ENCODE measurements at regions not wholly inside any gene's neighbourhood (a gene's known extent, or its start where the extent isn't known, plus 50 kb on each side); places are given as distances from the start of the nearest gene placed in this dataset.

GRCh38 chr6:169935861-169936260, 184.4 kb downstream of the ERMARD start:
- no peak overlapping the region for H3K4me3 ChIP-seq (ENCODE audit: low read length)
- no peaks in the 10 kb centered on the region for H3K27me3 ChIP-seq (ENCODE audit: insufficient read depth, low read length)
- no peaks in the 10 kb centered on the region for H3K4me1 ChIP-seq (ENCODE audit: insufficient read depth, low read length)
- no peaks in the 10 kb centered on the region for H3K9me3 ChIP-seq (ENCODE audit: low read depth, low read length)

- H3K27me3 ChIP-seq (ENCODE audit: insufficient read depth, low read length): no peaks in the 10 kb centered on the region
- no peaks in the 10 kb centered on the region for H3K9me3 ChIP-seq (ENCODE audit: low read depth, low read length)
- no peak overlapping the region for H3K4me3 ChIP-seq (ENCODE audit: low read length)
- H3K4me1 ChIP-seq (ENCODE audit: insufficient read depth, low read length): no peaks in the 10 kb centered on the region
Observed at GRCh38 chr6:169935348-169935718, 183.9 kb downstream of the ERMARD start.

- Histone ChIP-seq H3K9me3 (ENCODE audit: low read depth, low read length) (no peaks in the 10 kb centered on the region), H3K4me1 (ENCODE audit: insufficient read depth, low read length) (no peaks in the 10 kb centered on the region), H3K4me3 (ENCODE audit: low read length) (no peak overlapping the region), H3K27me3 (ENCODE audit: insufficient read depth, low read length) (no peaks in the 10 kb centered on the region)
Observed at GRCh38 chr6:169934699-169935347, 183.4 kb downstream of the ERMARD start.

GRCh38 chr6:169933839-169934698, 182.6 kb downstream of the ERMARD start:
- no peaks in the 10 kb centered on the region for H3K4me1 ChIP-seq (ENCODE audit: insufficient read depth, low read length)
- H3K9me3 ChIP-seq (ENCODE audit: low read depth, low read length): no peaks in the 10 kb centered on the region
- no peak overlapping the region for H3K4me3 ChIP-seq (ENCODE audit: low read length)
- no peaks in the 10 kb centered on the region for H3K27me3 ChIP-seq (ENCODE audit: insufficient read depth, low read length)

- H3K9me3 ChIP-seq (ENCODE audit: low read depth, low read length): no peaks in the 10 kb centered on the region
- no peaks in the 10 kb centered on the region for H3K4me1 ChIP-seq (ENCODE audit: insufficient read depth, low read length)
- no peaks in the 10 kb centered on the region for H3K27me3 ChIP-seq (ENCODE audit: insufficient read depth, low read length)
- H3K4me3 ChIP-seq (ENCODE audit: low read length): no peak overlapping the region
Observed at GRCh38 chr6:169933251-169933821, 181.9 kb downstream of the ERMARD start.

GRCh38 chr6:169932491-169932890, 181.1 kb downstream of the ERMARD start:
- no peaks in the 10 kb centered on the region for H3K4me1 ChIP-seq (ENCODE audit: insufficient read depth, low read length)
- no peak overlapping the region for H3K4me3 ChIP-seq (ENCODE audit: low read length)
- no peaks in the 10 kb centered on the region for H3K27me3 ChIP-seq (ENCODE audit: insufficient read depth, low read length)
- H3K9me3 ChIP-seq (ENCODE audit: low read depth, low read length): no peaks in the 10 kb centered on the region

GRCh38 chr6:169931261-169931660, 179.8 kb downstream of the ERMARD start:
- Histone ChIP-seq H3K4me1 (ENCODE audit: insufficient read depth, low read length) (no peaks in the 10 kb centered on the region), H3K9me3 (ENCODE audit: low read depth, low read length) (no peaks in the 10 kb centered on the region), H3K27me3 (ENCODE audit: insufficient read depth, low read length) (no peaks in the 10 kb centered on the region), H3K4me3 (ENCODE audit: low read length) (no peak overlapping the region)

- H3K9me3 ChIP-seq (ENCODE audit: low read depth, low read length): no peaks in the 10 kb centered on the region
- no peak overlapping the region for H3K4me3 ChIP-seq (ENCODE audit: low read length)
- H3K4me1 ChIP-seq (ENCODE audit: insufficient read depth, low read length): no peaks in the 10 kb centered on the region
- no peaks in the 10 kb centered on the region for H3K27me3 ChIP-seq (ENCODE audit: insufficient read depth, low read length)
Observed at GRCh38 chr6:169930799-169931198, 179.4 kb downstream of the ERMARD start.

- Histone ChIP-seq H3K4me1 (ENCODE audit: insufficient read depth, low read length) (no peaks in the 10 kb centered on the region), H3K4me3 (ENCODE audit: low read length) (no peak overlapping the region), H3K27me3 (ENCODE audit: insufficient read depth, low read length) (no peaks in the 10 kb centered on the region), H3K9me3 (ENCODE audit: low read depth, low read length) (no peaks in the 10 kb centered on the region)
Observed at GRCh38 chr6:169927711-169928110, 176.3 kb downstream of the ERMARD start.

- Histone ChIP-seq H3K4me1 (ENCODE audit: insufficient read depth, low read length) (no peaks in the 10 kb centered on the region), H3K9me3 (ENCODE audit: low read depth, low read length) (no peaks in the 10 kb centered on the region), H3K4me3 (ENCODE audit: low read length) (no peak overlapping the region), H3K27me3 (ENCODE audit: insufficient read depth, low read length) (no peaks in the 10 kb centered on the region)
Observed at GRCh38 chr6:169926617-169927417, 175.4 kb downstream of the ERMARD start.

- Histone ChIP-seq H3K27me3 (ENCODE audit: insufficient read depth, low read length) (no peaks in the 10 kb centered on the region), H3K4me3 (ENCODE audit: low read length) (no peak overlapping the region), H3K9me3 (ENCODE audit: low read depth, low read length) (no peaks in the 10 kb centered on the region), H3K4me1 (ENCODE audit: insufficient read depth, low read length) (no peaks in the 10 kb centered on the region)
Observed at GRCh38 chr6:169923468-169924464, 172.3 kb downstream of the ERMARD start.

GRCh38 chr6:169921853-169922824, 170.7 kb downstream of the ERMARD start:
- Histone ChIP-seq H3K9me3 (ENCODE audit: low read depth, low read length) (no peaks in the 10 kb centered on the region), H3K4me3 (ENCODE audit: low read length) (no peak overlapping the region), H3K4me1 (ENCODE audit: insufficient read depth, low read length) (no peaks in the 10 kb centered on the region), H3K27me3 (ENCODE audit: insufficient read depth, low read length) (no peaks in the 10 kb centered on the region)

- H3K27me3 ChIP-seq (ENCODE audit: insufficient read depth, low read length): no peaks in the 10 kb centered on the region
- H3K4me3 ChIP-seq (ENCODE audit: low read length): no peak overlapping the region
- H3K9me3 ChIP-seq (ENCODE audit: low read depth, low read length): no peaks in the 10 kb centered on the region
- no peaks in the 10 kb centered on the region for H3K4me1 ChIP-seq (ENCODE audit: insufficient read depth, low read length)
Observed at GRCh38 chr6:169921217-169921616, 169.8 kb downstream of the ERMARD start.

All from mononuclear cell (primary cell).